GM23338 (cell line): ENCODE measurements at regions not wholly inside any gene's neighbourhood (a gene's known extent, or its start where the extent isn't known, plus 50 kb on each side); places are given as distances from the start of the nearest gene placed in this dataset.

Source experiments
- ATAC-seq: fragments of 200-7000 bp; cut with Tn5 transposase; 3 replicates; pipeline ENCODE4 v1.9.1; 2020
- DNase-seq: peaks from one replicate; pipeline ENCODE4 v3.0.0-alpha.2; 2015; ENCODE audit warnings: low spot score
- H2AFZ ChIP-seq: fragments of 200-600 bp; sonication (generic); 2 replicates; pipeline ENCODE4 v1.8.0; 2016; ENCODE audit warnings: antibody characterized with exemption, mild to moderate bottlenecking, moderate library complexity
- H3F3A ChIP-seq: fragments of 200-600 bp; sonication (generic); replicated peaks from 2 replicates; pipeline ENCODE4 v1.8.0; 2017; ENCODE audit warnings: antibody characterized with exemption, mixed run types, low read depth
- H3K27ac ChIP-seq: fragments of 200-600 bp; sonication (generic); 2 replicates; pipeline ENCODE4 v1.6.1; 2016; ENCODE audit warnings: low read depth
- H3K27me3 ChIP-seq: fragments of 200-600 bp; sonication (generic); 2 replicates; pipeline ENCODE4 v1.8.0; 2016; ENCODE audit warnings: mild to moderate bottlenecking, mixed run types, moderate library complexity; ENCODE audit not compliant: insufficient read depth
- H3K36me3 ChIP-seq: fragments of 200-600 bp; sonication (generic); 2 replicates; pipeline ENCODE4 v1.8.0; 2016; ENCODE audit warnings: mild to moderate bottlenecking; ENCODE audit not compliant: insufficient read depth
- H3K4me1 ChIP-seq: fragments of 200-600 bp; sonication (generic); 2 replicates; pipeline ENCODE4 v1.8.0; 2016; ENCODE audit warnings: mild to moderate bottlenecking, moderate library complexity; ENCODE audit not compliant: insufficient read depth
- H3K4me2 ChIP-seq: fragments of 200-600 bp; sonication (generic); 2 replicates; pipeline ENCODE4 v1.7.1; 2017; ENCODE audit warnings: mixed run types
- H3K4me3 ChIP-seq: fragments of 200-600 bp; sonication (generic); 2 replicates; pipeline ENCODE4 v1.6.1; 2016; ENCODE audit warnings: mixed run types
- H3K79me2 ChIP-seq: fragments of 200-600 bp; sonication (generic); replicated peaks from 2 replicates; pipeline ENCODE4 v1.8.0; 2017; ENCODE audit warnings: mild to moderate bottlenecking; ENCODE audit not compliant: insufficient read depth
- H3K9me2 ChIP-seq: fragments of 200-600 bp; sonication (generic); 2 replicates; pipeline ENCODE4 v1.8.0; 2017; ENCODE audit not compliant: insufficient read depth
- H4K20me1 ChIP-seq: fragments of 200-600 bp; sonication (generic); replicated peaks from 2 replicates; pipeline ENCODE4 v1.8.0; 2017; ENCODE audit warnings: mild to moderate bottlenecking; ENCODE audit not compliant: insufficient read depth
- H3K27ac Mint-ChIP-seq: 2 replicates; pipeline ENCODE4 v1.8.0; 2020; ENCODE audit warnings: inconsistent platforms, mild to moderate bottlenecking, moderate library complexity, mixed read lengths
- H3K27me3 Mint-ChIP-seq: 3 replicates; pipeline ENCODE4 v1.8.0; 2022; ENCODE audit warnings: low read depth, mild to moderate bottlenecking, moderate library complexity, mixed read lengths, inconsistent platforms; ENCODE audit not compliant: insufficient read depth, poor library complexity
- H3K36me3 Mint-ChIP-seq: 3 replicates; pipeline ENCODE4 v1.8.0; 2021; ENCODE audit warnings: low read depth, mild to moderate bottlenecking, inconsistent platforms, moderate library complexity, mixed read lengths
- H3K4me1 Mint-ChIP-seq: 3 replicates; pipeline ENCODE4 v1.8.0; 2020; ENCODE audit warnings: mild to moderate bottlenecking, inconsistent platforms, mixed read lengths
- H3K4me3 Mint-ChIP-seq: 3 replicates; pipeline ENCODE4 v1.8.0; 2021; ENCODE audit warnings: moderate library complexity, mild to moderate bottlenecking, inconsistent platforms, mixed read lengths
- H3K9me3 Mint-ChIP-seq: 3 replicates; pipeline ENCODE4 v1.8.0; 2020; ENCODE audit warnings: moderate library complexity, mild to moderate bottlenecking, inconsistent platforms, mixed read lengths
- CTCF ChIP-seq, 2 experiments: fragments of 200-600 bp in 1 of 2; sonication (generic) in 1 of 2; conservative IDR thresholded peaks; 2 replicates each; pipeline versions ENCODE4 v1.5.1 to v1.6.1; 2016 to 2017; ENCODE audit warnings: antibody characterized with exemption in 2 of 2, low read depth in 2 of 2, mild to moderate bottlenecking in 2 of 2, moderate library complexity in 1 of 2
- ETS1 ChIP-seq: IDR thresholded peaks from 2 replicates; pipeline ENCODE4 v1.6.1; 2016; ENCODE audit warnings: antibody characterized with exemption
- EZH2phosphoT487 ChIP-seq: fragments of 200-600 bp; sonication (generic); IDR thresholded peaks from one replicate; pipeline ENCODE4 v1.8.1; 2018; ENCODE audit warnings: antibody characterized with exemption; ENCODE audit not compliant: unreplicated experiment
- JUNB ChIP-seq: IDR thresholded peaks from one replicate; pipeline ENCODE4 v1.6.1; 2016; ENCODE audit warnings: antibody characterized with exemption; ENCODE audit not compliant: unreplicated experiment
- STAT1 ChIP-seq: IDR thresholded peaks from one replicate; pipeline ENCODE4 v1.6.1; 2016; ENCODE audit warnings: antibody characterized with exemption; ENCODE audit not compliant: unreplicated experiment
- ZNF114 ChIP-seq: fragments of 250-450 bp; sonication (Bioruptor Pico); IDR thresholded peaks from 2 replicates; pipeline ENCODE4 v1.5.0; 2020; ENCODE audit warnings: mild to moderate bottlenecking, moderate library complexity
- ZNF331 ChIP-seq: fragments of 250-450 bp; sonication (Bioruptor Pico); IDR thresholded peaks from 2 replicates; pipeline ENCODE4 v1.5.0; 2020; ENCODE audit warnings: low read depth, mild to moderate bottlenecking, moderate library complexity
- ZNF462 ChIP-seq: fragments of 250-450 bp; sonication (Bioruptor Pico); IDR thresholded peaks from 2 replicates; pipeline ENCODE4 v1.5.0; 2020; ENCODE audit warnings: mild to moderate bottlenecking, moderate library complexity
- TF ChIP-seq, protein P1 (sequence below): IDR thresholded peaks from one replicate; pipeline ENCODE4 v1.6.1; 2018; ENCODE audit warnings: antibody characterized with exemption; ENCODE audit not compliant: unreplicated experiment

DNA sequence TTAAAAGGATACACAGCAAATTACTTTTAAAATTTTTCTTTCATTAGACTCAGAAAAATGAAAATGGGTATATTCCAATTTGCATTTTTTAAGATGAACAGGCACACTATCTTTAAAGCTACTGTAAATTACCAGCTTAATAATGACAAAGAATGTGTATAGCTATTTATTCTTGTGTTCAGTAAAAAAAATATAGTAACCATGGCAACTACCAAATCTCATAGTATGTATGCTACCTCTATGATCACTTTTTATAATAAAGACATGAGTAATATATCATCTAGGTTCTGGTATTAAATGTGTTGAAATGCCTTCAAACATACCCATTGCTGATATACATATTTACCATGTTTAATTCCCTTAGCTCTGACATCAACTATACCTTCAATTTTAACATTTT lies 383.2 kb downstream of the FOXG1 start:
- peaks cover 3% of the 10 kb centered on the region; the same call in 1 of the 2 replicates for H3K9me2 ChIP-seq
- no peaks in the 10 kb centered on the region for H3K4me1 ChIP-seq
- DNase-seq (no peak), ATAC-seq (no peak)
- TF ChIP-seq EZH2phosphoT487: no peak
- TF ChIP-seq CTCF (conservative IDR thresholded peaks at IDR 0.05; ENCODE audit: low read depth in 2 of 2): no peak
- no peak for TF ChIP-seq JUNB
- peaks cover 12% of the 10 kb centered on the region; the same call in 2 of the 3 replicates for H3K9me3 Mint-ChIP-seq
- H3K27ac Mint-ChIP-seq: no peak overlapping the region
- no peaks in the 10 kb centered on the region for H3F3A ChIP-seq
- H3K4me3 Mint-ChIP-seq: no peak overlapping the region
- no peaks in the 10 kb centered on the region for H3K79me2 ChIP-seq
- no peaks in the 10 kb centered on the region for H4K20me1 ChIP-seq
- H3K27me3 ChIP-seq: no peaks in the 10 kb centered on the region
- no peak overlapping the region for H3K4me3 ChIP-seq
- H3K4me2 ChIP-seq: no peak overlapping the region
- no peaks in the 10 kb centered on the region for H3K36me3 ChIP-seq
- peaks cover 1% of the 10 kb centered on the region for H3K27me3 Mint-ChIP-seq
- no peak overlapping the region for H2AFZ ChIP-seq
- no peaks in the 10 kb centered on the region; the same call in 2 of the 3 replicates for H3K36me3 Mint-ChIP-seq
- no peaks in the 10 kb centered on the region for H3K4me1 Mint-ChIP-seq
- no peak overlapping the region for H3K27ac ChIP-seq

DNA sequence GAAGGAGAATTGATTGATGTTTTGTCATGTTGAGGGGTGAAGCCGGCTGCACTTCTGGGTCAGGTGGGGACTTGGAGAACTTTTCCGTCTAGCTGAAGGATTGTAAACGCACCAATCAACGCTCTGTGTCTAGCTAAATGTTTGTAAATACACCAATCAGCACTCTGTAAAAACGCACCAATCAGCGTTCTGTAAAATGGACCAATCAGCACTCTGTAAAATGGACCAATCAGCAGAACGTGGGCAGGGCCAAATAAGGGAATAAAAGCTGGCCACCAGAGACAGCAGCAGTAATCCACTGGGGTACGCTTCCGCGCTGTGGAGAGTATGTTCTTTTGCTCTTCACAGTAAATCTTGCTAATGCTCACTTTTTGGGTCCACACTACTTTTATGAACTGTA lies 384.1 kb downstream of the FOXG1 start:
- Histone ChIP-seq H4K20me1 (no peaks in the 10 kb centered on the region), H3K27ac (no peak overlapping the region), H2AFZ (no peak overlapping the region), H3F3A (no peaks in the 10 kb centered on the region), H3K27me3 (no peaks in the 10 kb centered on the region), H3K4me1 (no peaks in the 10 kb centered on the region), H3K9me2 (peaks cover 3% of the 10 kb centered on the region; the same call in 1 of the 2 replicates), H3K4me2 (no peak overlapping the region), H3K4me3 (no peak overlapping the region), H3K36me3 (no peaks in the 10 kb centered on the region), H3K79me2 (no peaks in the 10 kb centered on the region)
- DNase-seq: no peak
- Mint-ChIP-seq H3K4me1 (no peaks in the 10 kb centered on the region), H3K36me3 (no peaks in the 10 kb centered on the region; the same call in 2 of the 3 replicates), H3K4me3 (no peak overlapping the region), H3K27ac (no peak overlapping the region), H3K27me3 (peaks cover 1% of the 10 kb centered on the region), H3K9me3 (peaks cover 12% of the 10 kb centered on the region; the same call in 2 of the 3 replicates)
- TF ChIP-seq, protein P1, sequence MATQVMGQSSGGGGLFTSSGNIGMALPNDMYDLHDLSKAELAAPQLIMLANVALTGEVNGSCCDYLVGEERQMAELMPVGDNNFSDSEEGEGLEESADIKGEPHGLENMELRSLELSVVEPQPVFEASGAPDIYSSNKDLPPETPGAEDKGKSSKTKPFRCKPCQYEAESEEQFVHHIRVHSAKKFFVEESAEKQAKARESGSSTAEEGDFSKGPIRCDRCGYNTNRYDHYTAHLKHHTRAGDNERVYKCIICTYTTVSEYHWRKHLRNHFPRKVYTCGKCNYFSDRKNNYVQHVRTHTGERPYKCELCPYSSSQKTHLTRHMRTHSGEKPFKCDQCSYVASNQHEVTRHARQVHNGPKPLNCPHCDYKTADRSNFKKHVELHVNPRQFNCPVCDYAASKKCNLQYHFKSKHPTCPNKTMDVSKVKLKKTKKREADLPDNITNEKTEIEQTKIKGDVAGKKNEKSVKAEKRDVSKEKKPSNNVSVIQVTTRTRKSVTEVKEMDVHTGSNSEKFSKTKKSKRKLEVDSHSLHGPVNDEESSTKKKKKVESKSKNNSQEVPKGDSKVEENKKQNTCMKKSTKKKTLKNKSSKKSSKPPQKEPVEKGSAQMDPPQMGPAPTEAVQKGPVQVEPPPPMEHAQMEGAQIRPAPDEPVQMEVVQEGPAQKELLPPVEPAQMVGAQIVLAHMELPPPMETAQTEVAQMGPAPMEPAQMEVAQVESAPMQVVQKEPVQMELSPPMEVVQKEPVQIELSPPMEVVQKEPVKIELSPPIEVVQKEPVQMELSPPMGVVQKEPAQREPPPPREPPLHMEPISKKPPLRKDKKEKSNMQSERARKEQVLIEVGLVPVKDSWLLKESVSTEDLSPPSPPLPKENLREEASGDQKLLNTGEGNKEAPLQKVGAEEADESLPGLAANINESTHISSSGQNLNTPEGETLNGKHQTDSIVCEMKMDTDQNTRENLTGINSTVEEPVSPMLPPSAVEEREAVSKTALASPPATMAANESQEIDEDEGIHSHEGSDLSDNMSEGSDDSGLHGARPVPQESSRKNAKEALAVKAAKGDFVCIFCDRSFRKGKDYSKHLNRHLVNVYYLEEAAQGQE: no peak
- TF ChIP-seq ZNF114 (CRISPR knock-in tag) (no peak), EZH2phosphoT487 (no peak), ZNF462 (CRISPR knock-in tag) (no peak), JUNB (no peak), STAT1 (no peak), ZNF331 (CRISPR knock-in tag) (no peak), ETS1 (no peak)
- no peak for ATAC-seq
